ENCODE measurements at regions not wholly inside any gene's neighbourhood (a gene's known extent, or its start where the extent isn't known, plus 50 kb on each side); places are given as distances from the start of the nearest gene placed in this dataset.
"Not testable (repeated sequence)": the region's sequence is repeated elsewhere in the genome, so short reads cannot be mapped to it uniquely, and the experiment has no call there.

DNA sequence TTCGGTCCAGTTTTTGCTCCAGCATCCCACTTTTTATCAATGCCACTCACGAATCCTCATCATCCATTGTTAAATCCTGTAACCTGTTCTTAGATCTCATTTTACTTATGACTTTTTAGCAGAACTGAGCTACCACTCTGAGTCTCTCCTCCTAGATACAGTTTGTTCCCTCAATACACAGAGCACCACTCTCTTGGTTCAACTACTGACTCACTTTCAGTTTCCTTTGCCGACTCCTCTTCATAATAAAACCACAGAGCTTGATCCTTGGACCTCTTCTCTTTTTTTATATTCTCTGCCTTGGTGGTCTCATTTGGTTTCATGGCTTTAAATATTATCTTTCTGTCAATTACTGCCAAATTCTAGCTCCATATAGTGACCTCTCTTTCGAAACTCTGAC is 150.3 kb downstream of the SLITRK5 start:
- H3K27me3 Mint-ChIP-seq, result no peaks in the 10 kb centered on the region
- no peaks in the 10 kb centered on the region for H3K36me3 Mint-ChIP-seq
- H3K27ac Mint-ChIP-seq, result no peak overlapping the region
- ATAC-seq (no peak), DNase-seq (no peak)
- peaks cover 0 to 10% (median 2%) of the 10 kb centered on the region in 9 donors for H3K9me3 Mint-ChIP-seq
- H3K4me3 Mint-ChIP-seq, result no peak overlapping the region
- POLR2A ChIA-PET, result no interaction called here
- no peaks in the 10 kb centered on the region for H3K4me1 Mint-ChIP-seq

DNA sequence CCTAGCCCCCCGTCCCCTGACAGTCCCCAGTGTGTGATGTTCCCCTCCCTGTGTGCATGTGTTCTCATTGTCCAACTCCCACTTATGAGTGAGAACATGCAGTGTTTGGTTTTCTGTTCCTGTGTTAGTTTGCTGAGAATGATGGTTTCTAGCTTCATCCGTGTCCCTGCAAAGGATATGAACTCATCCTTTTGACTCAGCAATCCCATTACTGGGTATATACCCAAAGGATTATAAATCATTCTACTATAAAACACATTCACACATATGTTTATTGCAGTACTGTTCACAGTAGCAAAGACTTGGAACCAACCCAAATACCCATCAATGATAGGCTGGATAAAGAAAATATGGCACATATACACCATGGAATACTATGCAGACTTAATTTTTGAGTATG is 155.1 kb downstream of the SLITRK5 start:
- H3K9me3 Mint-ChIP-seq, H3K4me1 Mint-ChIP-seq, POLR2A ChIA-PET, H3K36me3 Mint-ChIP-seq, H3K27ac Mint-ChIP-seq, DNase-seq, ATAC-seq, H3K27me3 Mint-ChIP-seq, H3K4me3 Mint-ChIP-seq: not testable (repeated sequence)

DNA sequence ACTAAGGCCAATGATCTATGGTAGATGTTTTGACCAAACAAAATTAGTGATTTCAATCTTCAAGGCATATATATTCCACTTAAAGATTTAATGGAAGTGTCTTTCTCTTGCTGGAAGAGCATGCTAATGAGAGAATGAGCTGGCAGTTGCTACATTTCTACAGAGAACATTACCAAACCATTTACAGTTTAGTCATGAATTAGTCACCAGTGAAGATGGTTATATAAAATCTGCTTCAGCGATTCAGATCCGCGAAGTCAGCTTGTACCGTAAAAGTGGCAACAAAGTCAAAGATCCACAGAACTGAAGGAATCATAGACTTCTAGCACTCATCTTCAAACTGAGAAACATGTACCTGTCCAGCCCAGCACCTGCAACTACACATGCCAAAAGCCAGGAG is 156.3 kb downstream of the SLITRK5 start:
- no peak overlapping the region for H3K27ac Mint-ChIP-seq
- ATAC-seq (no peak), DNase-seq (no peak)
- no peaks in the 10 kb centered on the region for H3K4me1 Mint-ChIP-seq
- peaks cover 0 to 2% (median 0%) of the 10 kb centered on the region in 3 donors for H3K36me3 Mint-ChIP-seq
- POLR2A ChIA-PET, result no interaction called here
- no peaks in the 10 kb centered on the region for H3K27me3 Mint-ChIP-seq
- peaks cover 0 to 4% (median 0%) of the 10 kb centered on the region in 9 donors for H3K9me3 Mint-ChIP-seq
- no peak overlapping the region for H3K4me3 Mint-ChIP-seq

DNA sequence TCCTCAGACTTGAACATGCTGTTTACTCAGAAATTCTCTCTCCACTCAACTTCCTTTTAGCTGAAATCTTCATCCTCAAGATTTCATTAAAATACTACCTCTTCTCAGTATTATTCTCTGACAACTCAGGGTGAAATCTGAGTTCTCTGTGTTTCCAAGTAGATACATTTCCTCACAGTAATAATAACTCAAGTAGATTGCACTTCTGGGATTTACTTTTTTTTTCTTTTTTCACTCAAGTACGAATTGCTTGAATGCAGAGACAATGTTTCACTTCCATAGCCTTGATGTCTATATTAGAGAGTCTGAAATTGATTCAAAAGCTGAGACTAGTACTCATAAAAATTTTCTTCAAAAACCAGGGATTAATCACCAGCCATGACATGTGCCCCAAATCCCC is 166.4 kb downstream of the SLITRK5 start:
- ATAC-seq (no peak), DNase-seq (no peak)
- Mint-ChIP-seq H3K4me1 (no peaks in the 10 kb centered on the region), H3K27me3 (no peaks in the 10 kb centered on the region), H3K9me3 (peaks cover 0 to 19% (median 0%) of the 10 kb centered on the region in 9 donors), H3K36me3 (no peaks in the 10 kb centered on the region), H3K4me3 (peak overlapping the region in 1 of 10 donors; percentile 6), H3K27ac (peak overlapping the region in 2 of 10 donors; percentile 22 to 77)
- POLR2A ChIA-PET, result no interaction called here

DNA sequence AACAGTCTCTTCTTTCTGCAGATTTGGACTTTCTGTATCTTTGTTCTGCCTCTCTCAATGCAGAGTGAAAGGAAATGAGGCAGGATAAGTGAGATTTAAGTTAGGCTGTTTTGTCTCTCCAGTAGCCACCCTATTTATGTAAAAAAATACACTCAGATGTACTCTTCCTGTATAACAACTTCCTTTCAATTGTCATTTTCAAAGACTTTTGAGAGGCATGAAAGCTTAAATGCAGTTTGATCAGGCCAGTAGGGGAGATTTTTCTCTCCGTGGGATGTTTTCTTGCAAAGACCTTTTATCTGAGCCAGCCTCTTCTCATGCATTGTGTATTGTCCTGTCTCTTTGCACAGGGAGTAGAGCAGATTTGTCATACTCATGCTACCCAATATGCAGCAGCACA is 166.8 kb downstream of the SLITRK5 start:
- Mint-ChIP-seq H3K9me3 (peaks cover 0 to 17% (median 0%) of the 10 kb centered on the region in 9 donors), H3K4me1 (no peaks in the 10 kb centered on the region), H3K27me3 (no peaks in the 10 kb centered on the region), H3K4me3 (peak overlapping the region in 2 of 10 donors; percentile 20 to 29), H3K27ac (peak overlapping the region in 2 of 10 donors; percentile 22 to 43), H3K36me3 (no peaks in the 10 kb centered on the region)
- DNase-seq, result peak in 1 of 10 donors; percentile 6
- no peak for ATAC-seq
- POLR2A ChIA-PET, result no interaction called here

DNA sequence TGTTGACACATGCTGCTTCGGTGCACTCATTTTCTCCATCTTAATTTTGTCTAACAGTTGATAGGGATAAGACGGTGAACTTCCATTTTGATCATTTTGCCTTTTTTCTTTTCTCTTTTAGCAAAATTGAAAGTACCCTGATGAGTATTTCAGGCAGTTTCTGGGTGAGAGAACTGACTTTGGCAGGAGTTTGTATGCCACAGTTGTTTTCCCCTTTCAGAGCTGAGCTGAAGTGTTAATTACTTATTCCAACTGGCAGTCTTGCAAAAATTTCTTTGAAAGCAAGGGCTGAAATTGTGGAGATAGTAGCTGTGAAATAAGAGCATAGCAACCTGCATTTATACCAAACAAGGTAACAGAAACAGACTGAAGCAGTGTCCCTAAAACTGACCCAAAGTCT is 180.2 kb downstream of the SLITRK5 start:
- H3K9me3 Mint-ChIP-seq, result peaks cover 2 to 27% (median 14%) of the 10 kb centered on the region in 9 donors
- H3K27me3 Mint-ChIP-seq, result no peaks in the 10 kb centered on the region
- POLR2A ChIA-PET, result no interaction called here
- no peaks in the 10 kb centered on the region for H3K4me1 Mint-ChIP-seq
- H3K4me3 Mint-ChIP-seq, result no peak overlapping the region
- H3K27ac Mint-ChIP-seq, result no peak overlapping the region
- ATAC-seq (no peak), DNase-seq (no peak)
- peaks cover 0 to 4% (median 0%) of the 10 kb centered on the region in 3 donors for H3K36me3 Mint-ChIP-seq

DNA sequence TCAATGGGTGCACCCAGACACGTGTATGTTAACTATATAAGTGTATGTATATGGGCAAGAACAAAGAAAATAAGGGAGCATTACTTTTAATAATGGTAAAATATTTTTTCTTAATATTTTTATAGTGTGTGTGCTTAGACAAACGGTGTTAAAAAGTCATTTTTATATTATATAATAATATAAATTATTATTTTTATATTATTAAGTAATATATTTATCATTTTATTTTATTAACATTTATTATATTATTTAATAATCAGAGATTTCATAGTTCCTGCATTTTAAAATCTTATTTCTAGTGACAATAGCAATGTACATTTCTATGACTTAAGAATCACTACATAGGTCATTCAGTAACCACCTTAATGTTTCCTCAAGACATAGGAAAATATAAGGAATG is 184.4 kb downstream of the SLITRK5 start:
- Mint-ChIP-seq H3K9me3 (peaks cover 2 to 39% (median 12%) of the 10 kb centered on the region in 9 donors), H3K4me3 (no peak overlapping the region), H3K27me3 (no peaks in the 10 kb centered on the region), H3K4me1 (no peaks in the 10 kb centered on the region), H3K27ac (no peak overlapping the region), H3K36me3 (peaks cover 0 to 4% (median 0%) of the 10 kb centered on the region in 3 donors)
- no peak for ATAC-seq
- DNase-seq, result no peak
- POLR2A ChIA-PET, result no interaction called here

DNA sequence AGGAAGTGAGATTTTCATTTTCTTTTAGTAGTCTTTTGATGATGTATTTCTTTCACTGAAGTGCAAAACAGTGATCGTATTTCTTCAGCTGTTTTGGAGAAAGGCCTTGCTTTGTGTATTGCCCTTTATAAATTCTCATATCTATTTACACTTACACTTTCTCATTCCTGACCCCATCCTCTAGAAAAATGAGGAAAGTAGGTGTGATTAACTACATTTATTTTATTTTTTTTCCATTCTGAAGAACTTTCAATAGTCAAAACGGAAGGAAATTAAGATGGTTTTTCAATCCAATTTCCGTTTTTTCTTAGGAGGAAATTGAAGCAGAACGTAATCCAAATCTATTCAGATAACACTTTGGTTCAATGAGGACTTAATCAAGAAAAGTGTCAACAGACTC is 188.1 kb downstream of the SLITRK5 start:
- Mint-ChIP-seq H3K27ac (no peak overlapping the region), H3K36me3 (no peaks in the 10 kb centered on the region), H3K9me3 (peaks cover 0 to 22% (median 0%) of the 10 kb centered on the region in 9 donors), H3K4me3 (no peak overlapping the region), H3K27me3 (no peaks in the 10 kb centered on the region), H3K4me1 (no peaks in the 10 kb centered on the region)
- POLR2A ChIA-PET, result no interaction called here
- ATAC-seq, result no peak
- DNase-seq, result no peak

DNA sequence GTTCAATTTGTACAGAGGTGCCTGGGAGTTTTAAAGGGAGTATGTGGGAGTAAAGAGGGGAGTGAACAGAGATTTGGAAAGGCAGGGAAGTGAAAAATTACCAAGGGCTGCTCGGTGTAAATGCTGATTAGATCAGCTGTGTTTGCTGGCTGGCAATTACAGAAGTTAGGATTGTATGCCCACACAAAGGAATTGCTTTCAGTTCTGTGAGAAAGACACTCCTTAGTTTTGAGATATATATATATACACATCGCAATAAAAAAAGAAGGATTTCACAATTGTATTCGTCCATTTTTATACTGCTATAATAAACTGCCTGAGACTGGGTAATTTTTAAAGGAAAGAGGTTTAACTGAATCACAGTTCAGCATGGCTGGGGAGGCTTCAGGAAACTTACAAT is 196.3 kb downstream of the SLITRK5 start:
- ATAC-seq (no peak), DNase-seq (no peak)
- Mint-ChIP-seq H3K36me3 (no peaks in the 10 kb centered on the region), H3K4me1 (no peaks in the 10 kb centered on the region), H3K9me3 (peaks cover 0 to 10% (median 2%) of the 10 kb centered on the region in 9 donors), H3K27ac (no peak overlapping the region), H3K27me3 (no peaks in the 10 kb centered on the region), H3K4me3 (no peak overlapping the region)
- POLR2A ChIA-PET, result no interaction called here

DNA sequence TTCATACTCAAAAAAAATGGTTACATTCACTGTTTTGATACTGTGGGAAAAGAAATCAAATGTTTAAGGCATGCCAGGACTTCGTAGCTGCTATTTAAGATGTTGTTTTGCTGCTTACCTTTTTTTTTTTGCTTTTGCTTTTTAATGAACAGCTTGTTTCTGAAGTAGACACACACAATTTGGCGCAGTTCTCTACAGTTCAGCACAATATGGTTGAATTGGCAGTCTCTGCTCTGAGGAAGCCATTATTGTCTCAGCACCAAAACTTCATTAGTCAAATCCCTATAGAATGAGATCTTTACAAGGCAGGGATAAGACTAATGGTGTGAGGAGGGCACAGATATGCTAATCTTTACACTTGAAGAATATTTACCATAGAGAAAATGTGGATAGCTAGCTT is 197.6 kb downstream of the SLITRK5 start:
- H3K27ac Mint-ChIP-seq, result no peak overlapping the region
- no peaks in the 10 kb centered on the region for H3K4me1 Mint-ChIP-seq
- ATAC-seq (no peak), DNase-seq (no peak)
- no peaks in the 10 kb centered on the region for H3K36me3 Mint-ChIP-seq
- peaks cover 0 to 10% (median 4%) of the 10 kb centered on the region in 9 donors for H3K9me3 Mint-ChIP-seq
- no peaks in the 10 kb centered on the region for H3K27me3 Mint-ChIP-seq
- POLR2A ChIA-PET, result no interaction called here
- H3K4me3 Mint-ChIP-seq, result no peak overlapping the region

DNA sequence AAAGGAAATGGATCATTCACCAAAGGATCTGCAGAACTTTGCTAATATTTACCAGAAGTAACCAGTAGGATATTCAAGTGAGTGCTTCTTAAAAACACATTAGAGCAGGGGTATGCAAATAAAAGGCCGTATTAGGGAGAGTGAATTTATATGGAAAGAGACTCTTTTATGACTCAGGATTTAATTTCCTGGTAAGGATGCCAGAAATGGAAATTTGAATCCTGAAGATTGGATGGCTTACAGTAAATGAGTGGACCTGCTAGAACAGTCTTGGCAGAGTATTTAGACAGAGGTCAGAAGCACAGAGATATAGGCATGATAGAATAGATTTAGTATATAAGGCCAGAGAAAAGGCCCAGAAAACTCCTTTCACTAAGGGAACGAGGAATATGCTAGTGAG is 201.6 kb downstream of the SLITRK5 start:
- H3K36me3 Mint-ChIP-seq, result no peaks in the 10 kb centered on the region
- no peak overlapping the region for H3K27ac Mint-ChIP-seq
- no peaks in the 10 kb centered on the region for H3K4me1 Mint-ChIP-seq
- POLR2A ChIA-PET, result no interaction called here
- no peaks in the 10 kb centered on the region for H3K27me3 Mint-ChIP-seq
- no peak for ATAC-seq
- peaks cover 0 to 5% (median 0%) of the 10 kb centered on the region in 9 donors for H3K9me3 Mint-ChIP-seq
- no peak for DNase-seq
- no peak overlapping the region for H3K4me3 Mint-ChIP-seq

DNA sequence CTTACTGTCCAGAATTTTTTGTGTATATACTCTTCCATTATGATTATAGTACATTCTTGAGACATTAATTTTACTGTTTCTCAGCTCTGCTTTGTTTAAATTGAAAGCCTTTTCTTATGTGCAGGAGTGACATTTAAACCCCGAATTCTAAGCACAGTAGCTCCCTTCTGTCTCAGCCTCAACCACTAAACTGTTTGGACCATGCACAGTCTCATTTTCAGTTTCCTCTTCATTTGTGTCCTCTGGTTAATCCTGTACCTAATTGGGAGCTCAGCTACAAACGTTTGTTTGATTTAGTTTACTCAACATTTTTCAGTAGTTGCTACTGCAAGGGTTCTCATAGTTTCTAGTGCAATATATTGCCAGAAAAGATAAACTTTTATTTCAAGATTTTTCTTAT is 206.3 kb downstream of the SLITRK5 start:
- H3K27me3 Mint-ChIP-seq, result no peaks in the 10 kb centered on the region

DNA sequence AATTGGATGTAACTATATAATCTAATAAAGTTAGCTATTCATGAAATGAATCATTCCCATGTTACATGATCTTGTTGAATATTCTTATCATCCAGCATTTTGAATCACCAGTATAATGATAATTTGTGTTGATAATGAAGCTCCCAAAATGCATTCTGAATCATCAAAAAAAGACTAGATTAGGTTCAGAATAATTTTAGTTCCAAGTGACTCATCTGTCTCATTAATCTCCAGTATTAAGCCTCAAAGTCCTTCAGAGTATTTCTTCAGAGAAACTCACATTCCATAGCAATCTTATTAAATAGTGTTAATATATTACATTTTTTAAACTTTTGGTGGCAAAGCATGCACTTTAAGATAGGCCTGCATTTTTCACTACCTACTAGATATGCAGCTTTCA is 207.5 kb downstream of the SLITRK5 start:
- H3K36me3 Mint-ChIP-seq, result no peaks in the 10 kb centered on the region
- H3K4me3 Mint-ChIP-seq, result no peak overlapping the region
- DNase-seq, result no peak

More for the DNA sequence above, 206.3 kb downstream of the SLITRK5 start:
- ATAC-seq (no peak), DNase-seq (no peak)
- no peak overlapping the region for H3K27ac Mint-ChIP-seq
- peaks cover 0 to 9% (median 3%) of the 10 kb centered on the region in 9 donors for H3K9me3 Mint-ChIP-seq
- no peak overlapping the region for H3K4me3 Mint-ChIP-seq
- H3K4me1 Mint-ChIP-seq, result no peaks in the 10 kb centered on the region
- H3K36me3 Mint-ChIP-seq, result no peaks in the 10 kb centered on the region
- POLR2A ChIA-PET, result no interaction called here

DNA sequence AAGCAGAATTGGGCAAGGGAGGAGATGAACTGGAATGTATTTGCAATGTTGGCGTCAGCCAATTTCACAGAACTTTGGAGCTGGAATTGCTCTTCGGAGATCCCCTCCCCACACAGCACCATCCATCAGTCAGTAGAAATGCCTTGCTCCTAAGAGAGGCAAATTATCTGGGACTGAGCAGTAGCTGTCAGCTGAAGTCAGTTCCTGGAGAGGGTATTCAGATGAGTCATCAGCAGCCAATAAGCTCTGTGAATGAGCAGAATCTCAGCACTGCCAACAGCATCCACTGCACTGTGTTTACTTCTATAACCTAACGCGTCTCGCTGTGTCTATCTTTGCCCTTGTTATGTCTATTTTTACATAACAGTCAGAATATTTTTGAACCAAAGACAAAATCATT is 213.7 kb downstream of the SLITRK5 start:
- H3K9me3 Mint-ChIP-seq, result peaks cover 0 to 18% (median 0%) of the 10 kb centered on the region in 9 donors
- no peak for ATAC-seq
- POLR2A ChIA-PET, result no interaction called here
- no peak overlapping the region for H3K4me3 Mint-ChIP-seq
- H3K27me3 Mint-ChIP-seq, result no peaks in the 10 kb centered on the region
- no peaks in the 10 kb centered on the region for H3K36me3 Mint-ChIP-seq
- DNase-seq, result no peak
- H3K4me1 Mint-ChIP-seq, result no peaks in the 10 kb centered on the region
- no peak overlapping the region for H3K27ac Mint-ChIP-seq

More for the DNA sequence above, 207.5 kb downstream of the SLITRK5 start:
- no peak for ATAC-seq
- POLR2A ChIA-PET, result no interaction called here
- Mint-ChIP-seq H3K4me1 (no peaks in the 10 kb centered on the region), H3K27me3 (no peaks in the 10 kb centered on the region), H3K9me3 (peaks cover 0 to 9% (median 0%) of the 10 kb centered on the region in 9 donors), H3K27ac (no peak overlapping the region)

All from naive thymus-derived CD8-positive, alpha-beta T cell (primary cell).